Activated T-cell treated with anti-CD3 and anti-CD28 coated beads, Interleukin-2, amount 50 U/mL, for 4 hours (primary cell): ENCODE measurements at regions not wholly inside any gene's neighbourhood (a gene's known extent, or its start where the extent isn't known, plus 50 kb on each side); places are given as distances from the start of the nearest gene placed in this dataset.
A peak's percentile ranks its signal among the peaks of the same experiment; 100 is the strongest.
"Not testable (repeated sequence)": the region's sequence is repeated elsewhere in the genome, so short reads cannot be mapped to it uniquely, and the experiment has no call there.

Source experiments
- ATAC-seq, 2 donors: fragments of 200-7000 bp; cut with Tn5 transposase; one replicate each; pipeline ENCODE4 v1.10.0; 2021
- DNase-seq: peaks from one replicate; pipeline ENCODE4 v3.0.0-alpha.2; 2020
- H3K27me3 Mint-ChIP-seq: one replicate; pipeline ENCODE4 v1.8.0; 2021; ENCODE audit warnings: low read depth, mixed read lengths
- H3K36me3 Mint-ChIP-seq: one replicate; pipeline ENCODE4 v1.8.0; 2022; ENCODE audit warnings: mixed read lengths; ENCODE audit not compliant: insufficient read depth
- H3K4me1 Mint-ChIP-seq: one replicate; pipeline ENCODE4 v1.8.0; 2021; ENCODE audit warnings: low read depth, mixed read lengths
- H3K4me3 Mint-ChIP-seq: one replicate; pipeline ENCODE4 v1.8.0; 2021; ENCODE audit warnings: mild to moderate bottlenecking, moderate library complexity, mixed read lengths
- H3K9me3 Mint-ChIP-seq: one replicate; pipeline ENCODE4 v1.8.0; 2021; ENCODE audit warnings: mixed read lengths

DNA sequence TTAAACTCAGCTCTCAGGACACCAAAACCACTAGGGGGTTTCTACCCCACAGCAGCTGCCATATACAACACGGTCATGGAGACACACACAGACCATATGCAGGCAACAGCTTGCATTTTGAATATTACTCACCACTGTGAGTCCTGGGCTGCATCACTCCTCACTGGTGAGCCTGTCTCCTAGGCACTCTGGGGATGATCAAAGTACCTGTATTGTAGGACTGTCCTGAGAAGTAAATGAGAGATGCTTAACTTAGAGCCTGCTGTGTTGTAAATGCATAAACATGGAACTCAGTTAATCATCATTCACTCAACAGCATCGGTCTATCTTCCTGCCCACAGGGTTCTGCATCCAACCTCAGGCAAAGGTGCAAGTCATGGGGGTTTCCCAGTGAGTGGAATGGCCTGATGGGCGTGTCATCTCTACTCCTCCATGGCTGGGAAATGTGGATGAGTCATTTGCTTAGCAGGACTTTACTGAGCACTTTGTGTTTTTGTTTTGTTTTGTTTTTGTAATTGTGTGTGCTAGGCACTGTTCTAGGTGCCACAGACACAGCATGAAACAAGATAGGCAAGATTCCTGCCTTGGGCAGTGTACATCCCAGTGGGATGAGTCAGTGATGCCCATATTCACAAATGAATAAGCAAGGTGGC is 1141.2 kb upstream of the TMEM132C start:
- Mint-ChIP-seq H3K27me3 (peaks cover 10% of the 10 kb centered on the region), H3K4me1 (peaks cover 1% of the 10 kb centered on the region), H3K4me3 (no peak overlapping the region), H3K9me3 (no peaks in the 10 kb centered on the region), H3K36me3 (no peaks in the 10 kb centered on the region)
- ATAC-seq (peak; percentile 75 to 86), DNase-seq (no peak)

DNA sequence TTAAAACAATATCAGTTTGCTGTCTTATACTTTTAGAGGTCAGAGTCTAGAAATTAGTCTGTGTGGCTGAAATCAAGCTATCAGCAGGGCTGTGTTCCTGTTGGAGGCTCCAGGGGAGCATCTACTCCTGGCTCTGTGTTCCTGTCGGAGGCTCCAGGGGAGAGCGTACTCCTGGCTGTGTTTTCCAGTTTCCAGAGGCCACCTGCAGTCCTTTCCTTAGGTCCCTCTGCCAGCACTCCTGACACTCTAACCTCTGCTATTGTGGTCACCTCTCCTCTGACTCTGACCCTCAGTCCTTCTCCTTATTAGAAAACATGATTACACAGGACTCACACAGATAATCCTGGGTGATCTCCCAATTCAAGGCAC is 1140.7 kb upstream of the TMEM132C start:
- H3K27me3 Mint-ChIP-seq, result peaks cover 13% of the 10 kb centered on the region
- H3K4me3 Mint-ChIP-seq, result no peak overlapping the region
- DNase-seq (no peak), ATAC-seq (no peak)
- H3K9me3 Mint-ChIP-seq, result no peaks in the 10 kb centered on the region
- H3K36me3 Mint-ChIP-seq, result no peaks in the 10 kb centered on the region
- H3K4me1 Mint-ChIP-seq, result peaks cover 1% of the 10 kb centered on the region

DNA sequence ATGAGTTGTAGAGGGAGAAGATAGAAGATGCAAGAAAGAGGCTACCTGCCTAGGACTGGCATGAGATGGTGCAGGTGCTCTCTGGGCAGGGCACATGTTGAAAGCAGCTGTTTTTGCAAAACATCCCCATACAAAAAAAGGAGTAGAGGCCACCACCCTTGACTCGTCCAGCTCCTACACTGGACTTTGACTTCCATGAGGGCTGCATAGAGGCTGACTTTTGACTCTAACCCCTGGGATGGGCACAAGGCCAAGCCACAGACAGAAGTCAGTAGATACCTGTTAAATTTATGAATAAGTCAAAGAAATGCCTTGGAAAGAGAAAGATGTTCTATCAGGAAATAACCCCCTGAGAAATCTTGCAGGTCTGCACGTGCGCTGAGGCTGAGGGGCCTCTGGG is 1139.1 kb upstream of the TMEM132C start:
- Mint-ChIP-seq H3K4me3 (no peak overlapping the region), H3K9me3 (no peaks in the 10 kb centered on the region), H3K27me3 (peaks cover 13% of the 10 kb centered on the region), H3K4me1 (peaks cover 1% of the 10 kb centered on the region), H3K36me3 (no peaks in the 10 kb centered on the region)
- DNase-seq (no peak), ATAC-seq (no peak)

DNA sequence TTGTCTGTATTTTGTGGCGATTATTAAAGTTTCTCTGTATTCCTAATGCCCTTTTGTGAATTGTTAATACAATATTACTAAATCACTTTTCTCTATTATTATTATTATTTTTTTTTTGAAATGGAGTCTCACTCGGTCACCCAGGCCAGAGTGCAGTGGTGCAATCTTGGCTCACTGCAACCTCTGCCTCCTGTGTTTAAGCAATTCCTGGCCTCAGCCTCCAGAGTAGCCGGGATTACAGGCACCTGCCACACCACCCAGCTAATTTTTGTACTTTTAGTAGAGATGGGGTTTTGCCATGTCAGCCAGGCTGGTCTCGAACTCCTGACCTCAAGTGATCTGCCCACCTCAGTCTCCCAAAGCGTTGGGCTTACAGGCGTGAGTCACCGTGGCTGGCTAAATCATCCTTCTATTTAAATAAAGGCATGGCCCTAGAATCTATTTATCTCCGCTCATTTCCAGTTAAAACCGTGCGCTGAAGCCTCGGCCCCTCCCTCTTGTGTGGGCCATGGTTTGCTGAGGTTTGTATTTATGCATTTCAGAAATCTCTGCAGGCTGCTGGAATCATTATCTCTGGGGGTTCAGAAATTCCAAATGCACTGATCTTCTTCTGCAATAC is 1136.4 kb upstream of the TMEM132C start:
- Mint-ChIP-seq H3K9me3 (peaks cover 3% of the 10 kb centered on the region), H3K4me1 (peaks cover 1% of the 10 kb centered on the region), H3K27me3 (peaks cover 16% of the 10 kb centered on the region), H3K36me3 (no peaks in the 10 kb centered on the region), H3K4me3 (no peak overlapping the region)
- ATAC-seq, result no peak
- DNase-seq, result no peak

DNA sequence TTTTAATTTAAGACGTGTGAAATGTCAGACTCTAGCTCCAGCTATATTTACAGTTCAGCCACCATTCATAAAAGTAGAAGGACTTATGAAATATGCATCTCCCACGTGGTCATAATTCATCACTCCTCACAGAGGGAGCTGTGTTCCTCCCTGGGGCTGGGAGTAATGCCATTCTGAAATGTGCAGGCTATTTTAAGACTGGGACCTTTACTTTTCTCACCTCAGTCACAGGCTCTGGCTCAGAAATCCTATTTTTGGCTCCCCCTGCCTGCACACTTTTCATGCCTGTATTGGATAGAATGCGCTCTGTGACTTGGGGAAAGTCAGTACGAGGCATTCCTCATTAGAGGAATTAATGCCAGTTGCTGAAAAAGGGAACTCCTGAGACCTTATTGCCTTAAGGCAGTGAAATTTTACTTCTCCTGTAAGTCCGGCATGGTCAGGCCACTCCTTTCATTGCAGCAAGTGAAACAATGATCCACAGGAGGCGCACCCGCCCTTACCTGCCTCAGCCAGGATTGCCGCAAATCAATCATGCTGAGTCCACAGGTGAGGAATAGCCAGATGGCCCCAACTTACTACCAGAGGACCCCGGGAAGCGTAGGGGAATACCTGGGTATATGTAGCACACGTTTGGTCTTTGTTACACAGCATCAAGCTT is 1133.2 kb upstream of the TMEM132C start:
- Mint-ChIP-seq H3K4me1 (no peaks in the 10 kb centered on the region), H3K27me3 (peaks cover 13% of the 10 kb centered on the region), H3K9me3 (peaks cover 3% of the 10 kb centered on the region), H3K36me3 (no peaks in the 10 kb centered on the region), H3K4me3 (no peak overlapping the region)
- DNase-seq (no peak), ATAC-seq (no peak)

DNA sequence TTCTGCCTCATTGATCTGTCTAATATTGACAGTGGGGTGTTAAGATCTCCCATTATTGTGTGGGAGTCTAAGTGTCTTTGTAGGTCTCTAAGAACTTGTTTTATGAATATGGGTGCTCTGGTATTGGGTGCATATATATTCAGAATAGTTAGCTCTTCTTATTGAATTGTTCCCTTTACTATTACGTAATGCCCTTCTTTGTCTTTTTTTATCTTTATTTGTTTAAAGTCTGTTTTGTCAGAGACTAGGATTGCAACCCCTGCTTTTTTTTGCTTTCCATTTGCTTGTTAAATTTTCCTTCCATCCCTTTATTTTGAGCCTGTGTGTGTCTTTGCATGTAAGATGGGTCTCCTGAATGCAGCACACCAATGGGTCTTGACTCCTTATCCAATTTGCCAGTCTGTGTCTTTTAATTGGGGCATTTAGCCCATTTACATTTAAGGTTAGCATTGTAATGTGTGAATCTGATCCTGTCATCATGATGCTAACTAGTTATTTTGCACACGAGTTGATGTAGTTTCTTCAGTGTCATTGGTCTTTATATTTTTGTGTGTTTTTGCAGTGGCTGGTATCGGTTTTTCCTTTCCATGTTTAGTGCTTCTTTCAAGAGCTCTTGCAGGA is 1126.0 kb upstream of the TMEM132C start:
- not testable (repeated sequence) for H3K4me1 Mint-ChIP-seq, DNase-seq, H3K36me3 Mint-ChIP-seq, H3K4me3 Mint-ChIP-seq, ATAC-seq
- Mint-ChIP-seq H3K27me3 (peaks cover 11% of the 10 kb centered on the region), H3K9me3 (peaks cover 16% of the 10 kb centered on the region)

DNA sequence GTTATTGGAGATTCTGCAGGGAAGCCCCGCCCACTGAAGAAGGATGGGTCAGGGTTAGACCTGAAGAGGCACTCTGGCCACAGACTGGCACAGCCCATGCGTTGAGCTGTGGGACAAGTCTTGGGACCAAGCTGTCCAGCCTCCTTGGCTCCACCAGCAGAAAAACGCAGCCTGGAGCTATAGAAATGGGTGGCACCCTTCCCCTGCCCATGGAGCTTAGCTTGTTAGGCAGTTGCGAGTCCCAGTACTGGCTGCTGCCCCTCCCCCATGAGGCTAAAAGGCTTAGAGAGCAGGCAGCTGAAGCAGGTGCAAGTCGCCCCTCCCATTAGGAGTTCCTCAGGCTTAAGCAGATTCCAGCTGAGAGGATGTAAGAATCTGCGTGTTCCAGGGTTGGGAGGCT is 1124.0 kb upstream of the TMEM132C start:
- Mint-ChIP-seq H3K27me3 (peaks cover 16% of the 10 kb centered on the region), H3K4me1 (no peaks in the 10 kb centered on the region), H3K36me3 (no peaks in the 10 kb centered on the region), H3K4me3 (no peak overlapping the region), H3K9me3 (peaks cover 16% of the 10 kb centered on the region)
- ATAC-seq (no peak), DNase-seq (no peak)

DNA sequence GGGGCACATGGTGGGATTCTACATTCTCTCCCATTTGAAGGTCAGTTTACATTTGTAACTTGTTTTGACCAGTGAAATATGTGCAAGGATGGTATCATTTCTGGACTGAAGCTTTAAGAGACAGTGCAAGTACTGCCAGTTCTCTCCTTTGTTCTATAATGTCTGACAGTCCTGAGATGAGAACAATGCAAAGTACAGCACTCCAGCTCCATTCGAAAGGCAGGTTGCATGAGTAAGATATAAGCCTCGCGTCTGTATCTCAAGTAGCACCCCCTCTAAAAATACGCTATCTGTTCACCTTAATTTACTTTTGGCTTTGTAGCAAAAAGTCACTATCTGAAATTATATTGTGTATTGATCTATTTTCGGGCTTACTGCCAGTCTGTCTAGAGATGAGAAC is 1122.2 kb upstream of the TMEM132C start:
- ATAC-seq (no peak), DNase-seq (no peak)
- H3K4me1 Mint-ChIP-seq, result no peaks in the 10 kb centered on the region
- no peaks in the 10 kb centered on the region for H3K36me3 Mint-ChIP-seq
- H3K4me3 Mint-ChIP-seq, result no peak overlapping the region
- peaks cover 13% of the 10 kb centered on the region for H3K27me3 Mint-ChIP-seq
- peaks cover 9% of the 10 kb centered on the region for H3K9me3 Mint-ChIP-seq

DNA sequence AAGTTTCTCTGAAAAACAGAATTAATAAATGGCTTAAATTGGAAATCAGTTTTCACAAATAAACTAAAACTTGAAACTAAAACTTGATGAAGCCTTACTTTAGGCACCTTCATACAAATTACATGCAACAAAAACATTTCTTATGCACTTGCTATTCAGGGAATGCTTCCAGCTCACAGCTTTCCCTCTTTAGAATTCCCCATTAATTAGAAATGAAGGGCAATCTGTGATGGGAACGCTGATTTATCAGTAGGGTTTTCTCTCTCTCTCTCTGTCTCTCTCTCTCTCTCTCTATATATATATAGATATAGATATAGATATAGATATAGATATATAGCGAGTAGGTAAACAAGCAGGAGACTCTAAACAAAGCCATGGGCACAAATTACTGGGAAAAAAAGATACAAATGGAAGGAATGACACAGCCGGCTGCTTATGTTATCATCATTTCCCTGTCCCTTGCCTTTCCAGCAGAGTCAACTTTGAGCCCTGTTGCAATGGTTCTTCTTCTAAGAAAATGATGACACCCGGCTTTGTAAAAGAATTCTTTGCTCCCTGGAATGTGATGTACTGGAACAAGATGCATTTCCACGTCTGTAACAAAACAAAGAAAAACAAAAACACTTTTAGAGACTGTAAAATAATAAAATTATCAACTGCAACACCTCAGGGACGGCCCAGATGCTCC is 1121.6 kb upstream of the TMEM132C start:
- no peak for DNase-seq
- no peaks in the 10 kb centered on the region for H3K36me3 Mint-ChIP-seq
- H3K4me3 Mint-ChIP-seq, result peak overlapping the region; percentile 77
- ATAC-seq, result no peak
- H3K4me1 Mint-ChIP-seq, result no peaks in the 10 kb centered on the region
- H3K9me3 Mint-ChIP-seq, result peaks cover 9% of the 10 kb centered on the region
- peaks cover 13% of the 10 kb centered on the region for H3K27me3 Mint-ChIP-seq

DNA sequence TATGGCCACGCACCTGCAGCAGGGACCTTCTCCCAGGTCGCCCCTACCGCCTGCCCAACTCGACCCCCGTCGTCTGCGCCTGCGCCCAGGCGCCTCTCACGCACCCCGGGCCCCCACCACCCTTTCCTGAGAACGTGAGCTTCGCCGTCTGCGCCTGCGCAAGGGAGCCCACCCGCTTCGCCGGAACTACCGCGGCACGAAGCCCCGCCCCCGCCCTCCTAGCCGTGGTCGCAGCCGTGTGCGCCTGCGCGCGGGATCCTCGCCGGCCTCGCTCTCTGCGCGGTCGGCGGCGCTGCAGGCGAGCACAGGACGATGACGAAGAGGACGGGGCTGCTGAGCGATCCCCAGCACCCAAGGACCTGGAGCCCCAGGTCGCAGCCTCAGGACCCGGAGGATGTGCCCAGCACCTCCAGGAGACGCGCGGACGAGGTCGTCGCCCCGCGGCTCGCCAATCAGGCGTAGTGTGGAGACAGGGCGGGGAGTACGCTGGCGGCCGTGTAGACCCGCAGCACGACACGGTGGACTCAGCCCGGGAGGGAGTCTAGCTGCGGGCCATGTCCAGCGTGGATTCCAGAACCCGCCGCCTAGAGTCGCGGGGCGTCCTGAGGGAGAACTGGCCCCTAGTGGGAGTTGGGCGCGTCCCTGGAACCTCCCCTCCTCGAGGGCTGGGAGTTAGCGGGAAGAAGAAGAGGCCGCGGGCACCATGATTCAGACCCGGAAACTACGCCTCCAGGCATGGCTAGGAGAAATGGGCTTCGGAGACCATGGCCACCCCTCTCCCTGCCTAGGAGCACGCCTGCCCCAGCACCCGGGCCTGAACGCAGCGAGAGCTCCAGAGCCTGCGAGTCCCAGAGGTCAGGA is 1120.8 kb upstream of the TMEM132C start:
- Mint-ChIP-seq H3K4me3 (peak overlapping the region; percentile 77), H3K27me3 (peaks cover 10% of the 10 kb centered on the region), H3K36me3 (no peaks in the 10 kb centered on the region), H3K9me3 (peaks cover 7% of the 10 kb centered on the region), H3K4me1 (no peaks in the 10 kb centered on the region)
- peak; percentile 78 for DNase-seq
- peak; percentile 91 to 94 for ATAC-seq

DNA sequence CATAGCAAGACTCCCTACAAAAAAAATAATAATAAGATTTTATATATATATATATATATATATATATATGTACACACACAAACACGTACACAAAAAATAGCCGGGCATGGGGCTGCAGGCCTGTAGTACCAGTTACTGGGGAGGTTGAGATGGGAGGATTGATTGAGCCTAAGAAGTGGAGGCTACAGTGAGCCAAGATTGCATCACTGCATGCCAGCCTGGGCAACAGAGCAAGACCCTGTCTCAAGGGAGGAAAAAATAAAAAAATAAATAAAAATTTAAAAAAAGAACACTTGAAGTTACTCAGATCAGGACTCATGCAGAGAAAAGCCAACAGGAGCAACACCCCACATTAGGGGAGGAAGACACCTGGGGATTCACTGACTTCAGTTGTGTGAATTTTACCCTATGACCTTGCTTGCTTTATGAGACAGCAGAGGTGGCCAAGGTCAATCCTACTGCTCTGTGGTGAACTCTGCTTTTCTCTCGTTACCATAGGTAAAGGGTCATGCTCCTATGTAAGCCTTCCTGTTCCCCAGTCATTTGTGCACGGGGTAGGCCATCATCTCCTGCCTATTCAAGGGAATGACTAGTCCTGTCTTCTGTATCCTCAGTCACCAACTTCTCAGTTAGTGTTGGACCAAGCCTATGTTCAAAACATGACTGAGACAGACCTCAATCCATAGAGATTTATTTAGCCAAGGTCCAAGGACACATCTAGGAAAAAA is 1119.8 kb upstream of the TMEM132C start:
- DNase-seq, result no peak
- Mint-ChIP-seq H3K4me3 (no peak overlapping the region), H3K9me3 (no peaks in the 10 kb centered on the region), H3K36me3 (no peaks in the 10 kb centered on the region), H3K4me1 (no peaks in the 10 kb centered on the region), H3K27me3 (peaks cover 10% of the 10 kb centered on the region)
- no peak for ATAC-seq

DNA sequence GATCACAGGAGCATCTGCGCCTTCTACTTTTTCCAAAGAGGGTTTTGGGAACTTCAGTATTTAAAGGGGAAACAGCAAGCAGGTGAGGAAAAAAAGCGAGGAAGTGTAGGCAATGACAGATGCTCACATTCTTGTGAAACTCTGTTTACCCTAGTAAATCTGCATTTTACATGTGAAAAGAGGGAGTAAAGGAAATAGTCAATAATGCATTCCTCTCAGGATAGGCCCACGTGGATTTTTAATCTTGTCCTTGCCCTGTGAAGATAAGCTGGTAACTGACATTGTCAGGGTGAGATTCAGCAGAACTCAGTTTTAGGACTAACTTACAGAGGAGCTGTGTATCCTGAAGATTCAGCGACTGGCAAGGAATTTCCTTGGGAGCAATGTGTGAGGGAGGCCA is 1119.2 kb upstream of the TMEM132C start:
- H3K36me3 Mint-ChIP-seq, result no peaks in the 10 kb centered on the region
- H3K9me3 Mint-ChIP-seq, result no peaks in the 10 kb centered on the region
- ATAC-seq (no peak), DNase-seq (no peak)
- peaks cover 8% of the 10 kb centered on the region for H3K27me3 Mint-ChIP-seq
- no peaks in the 10 kb centered on the region for H3K4me1 Mint-ChIP-seq
- H3K4me3 Mint-ChIP-seq, result no peak overlapping the region

DNA sequence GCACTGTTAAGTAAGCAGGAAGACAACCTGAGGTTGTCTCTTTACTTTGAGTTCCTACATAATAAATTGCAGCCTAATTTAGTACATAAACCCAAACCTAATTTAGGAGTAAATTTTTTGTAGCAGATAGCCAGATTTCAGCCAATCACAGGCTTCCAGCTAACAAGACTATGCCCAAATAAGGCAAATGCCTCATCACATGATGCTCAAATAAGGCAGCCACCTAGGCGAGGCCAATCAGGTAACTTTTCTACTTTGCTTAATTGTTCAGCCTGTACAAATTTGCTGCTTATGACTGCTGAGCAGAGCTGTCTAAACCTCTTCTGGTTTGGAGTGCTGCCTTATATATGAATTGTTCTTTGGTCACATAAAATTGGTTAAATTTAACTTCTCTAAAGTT is 1118.7 kb upstream of the TMEM132C start:
- peaks cover 8% of the 10 kb centered on the region for H3K27me3 Mint-ChIP-seq
- H3K9me3 Mint-ChIP-seq, result no peaks in the 10 kb centered on the region
- no peak overlapping the region for H3K4me3 Mint-ChIP-seq

More for the DNA sequence above, 1118.7 kb upstream of the TMEM132C start:
- no peak for DNase-seq
- H3K4me1 Mint-ChIP-seq, result no peaks in the 10 kb centered on the region
- no peak for ATAC-seq
- no peaks in the 10 kb centered on the region for H3K36me3 Mint-ChIP-seq
